Thyroid gland (tissue), 4 donors: ENCODE measurements at regions not wholly inside any gene's neighbourhood (a gene's known extent, or its start where the extent isn't known, plus 50 kb on each side); places are given as distances from the start of the nearest gene placed in this dataset.

Source experiments
- POLR2A ChIP-seq, 2 donors: fragments of 450-650 bp; IDR thresholded peaks; one replicate each; pipeline ENCODE4 v1.6.1; 2017; ENCODE audit warnings: antibody characterized with exemption in 2 of 2, mild to moderate bottlenecking in 2 of 2, moderate library complexity in 1 of 2
- TF ChIP-seq, protein P1 (sequence below), 6 experiments: fragments of 200-600 bp in 3 of 6; fragments of 450-650 bp in 3 of 6; sonication (generic) in 3 of 6; IDR thresholded peaks; one replicate each; pipeline ENCODE4 v1.5.1; 2016 to 2019; ENCODE audit warnings: antibody characterized with exemption in 6 of 6, mild to moderate bottlenecking in 2 of 6, inconsistent platforms in 1 of 6, moderate library complexity in 1 of 6

DNA sequence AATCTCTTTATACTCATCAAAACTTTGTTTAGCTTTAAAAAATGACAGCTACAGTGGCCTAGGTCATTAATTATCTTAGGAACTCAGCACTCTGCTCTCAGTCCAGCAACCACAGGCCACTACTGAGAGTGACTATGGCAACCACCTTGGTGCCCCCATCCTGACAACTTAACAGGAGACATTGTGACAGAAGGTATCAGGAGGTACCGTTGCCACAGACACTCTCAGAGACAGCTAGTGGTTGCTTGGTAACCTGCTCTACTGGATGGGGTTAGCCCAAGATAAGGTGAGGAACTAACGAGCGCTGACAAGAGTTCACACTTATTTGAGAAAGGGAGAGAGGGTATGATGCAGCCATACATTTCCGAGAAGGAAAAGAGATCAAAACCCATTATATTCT is 76.1 kb upstream of the TFAP2D start:
- TF ChIP-seq, protein P1, sequence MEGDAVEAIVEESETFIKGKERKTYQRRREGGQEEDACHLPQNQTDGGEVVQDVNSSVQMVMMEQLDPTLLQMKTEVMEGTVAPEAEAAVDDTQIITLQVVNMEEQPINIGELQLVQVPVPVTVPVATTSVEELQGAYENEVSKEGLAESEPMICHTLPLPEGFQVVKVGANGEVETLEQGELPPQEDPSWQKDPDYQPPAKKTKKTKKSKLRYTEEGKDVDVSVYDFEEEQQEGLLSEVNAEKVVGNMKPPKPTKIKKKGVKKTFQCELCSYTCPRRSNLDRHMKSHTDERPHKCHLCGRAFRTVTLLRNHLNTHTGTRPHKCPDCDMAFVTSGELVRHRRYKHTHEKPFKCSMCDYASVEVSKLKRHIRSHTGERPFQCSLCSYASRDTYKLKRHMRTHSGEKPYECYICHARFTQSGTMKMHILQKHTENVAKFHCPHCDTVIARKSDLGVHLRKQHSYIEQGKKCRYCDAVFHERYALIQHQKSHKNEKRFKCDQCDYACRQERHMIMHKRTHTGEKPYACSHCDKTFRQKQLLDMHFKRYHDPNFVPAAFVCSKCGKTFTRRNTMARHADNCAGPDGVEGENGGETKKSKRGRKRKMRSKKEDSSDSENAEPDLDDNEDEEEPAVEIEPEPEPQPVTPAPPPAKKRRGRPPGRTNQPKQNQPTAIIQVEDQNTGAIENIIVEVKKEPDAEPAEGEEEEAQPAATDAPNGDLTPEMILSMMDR (IDR thresholded peaks at IDR 0.05), result no peak
- no peak for TF ChIP-seq POLR2A (IDR thresholded peaks at IDR 0.05)
